Keratinocyte (primary cell): ENCODE measurements at regions not wholly inside any gene's neighbourhood (a gene's known extent, or its start where the extent isn't known, plus 50 kb on each side); places are given as distances from the start of the nearest gene placed in this dataset.

Source experiments
- DNase-seq: peaks from one replicate; pipeline ENCODE4 v3.0.0-alpha.2; 2011; ENCODE audit warnings: low read depth, missing footprints, low spot score
- FAIRE-seq: peaks from 2 replicates; lab custom pipeline; 2011; peaks lifted over from hg19 to GRCh38; lab: Jason Lieb, UNC
- H2AFZ ChIP-seq: 2 replicates; pipeline ENCODE4 v1.6.0; 2012; ENCODE audit warnings: low read length, control low read depth, inconsistent platforms; ENCODE audit not compliant: control insufficient read depth
- H3K27ac ChIP-seq: 2 replicates; pipeline ENCODE4 v1.5.1; 2011; ENCODE audit warnings: low read length; ENCODE audit not compliant: control insufficient read depth, insufficient read depth
- H3K27me3 ChIP-seq: 3 replicates; pipeline ENCODE4 v1.6.0; 2011; ENCODE audit warnings: low read length; ENCODE audit not compliant: control insufficient read depth, insufficient read depth; ENCODE audit errors: extremely low read depth
- H3K36me3 ChIP-seq, 2 experiments: 2 replicates in 1 of 2; 3 replicates in 1 of 2; pipeline ENCODE4 v1.5.1; 2011; ENCODE audit warnings: low read length in 2 of 2, mild to moderate bottlenecking in 1 of 2; ENCODE audit not compliant: control insufficient read depth in 2 of 2, insufficient read depth in 2 of 2; ENCODE audit errors: extremely low read depth in 1 of 2
- H3K4me1 ChIP-seq: 3 replicates; pipeline ENCODE4 v1.5.1; 2011; ENCODE audit warnings: low read length; ENCODE audit not compliant: control insufficient read depth, insufficient read depth; ENCODE audit errors: extremely low read depth
- H3K4me2 ChIP-seq: 3 replicates; pipeline ENCODE4 v1.6.0; 2011; ENCODE audit warnings: low read depth, low read length; ENCODE audit not compliant: control insufficient read depth, insufficient read depth; ENCODE audit errors: extremely low read depth
- H3K4me3 ChIP-seq, 3 experiments: fragments of 200-600 bp in 1 of 3; sonication (generic) in 1 of 3; 2 replicates in 2 of 3; 3 replicates in 1 of 3; pipeline ENCODE4 v1.5.1; 2011 to 2016; ENCODE audit warnings: low read length in 3 of 3, mild to moderate bottlenecking in 3 of 3, control low read depth in 2 of 3, inconsistent platforms in 1 of 3, low read depth in 1 of 3, mixed read lengths in 1 of 3, mixed run types in 1 of 3, moderate library complexity in 1 of 3; ENCODE audit not compliant: control insufficient read depth in 2 of 3, insufficient read depth in 2 of 3; ENCODE audit errors: extremely low read depth in 1 of 3
- H3K79me2 ChIP-seq: 2 replicates; pipeline ENCODE4 v1.6.0; 2012; ENCODE audit warnings: low read length; ENCODE audit not compliant: control insufficient read depth, insufficient read depth
- H3K9ac ChIP-seq: 3 replicates; pipeline ENCODE4 v1.6.0; 2011; ENCODE audit warnings: low read length; ENCODE audit not compliant: control insufficient read depth, insufficient read depth; ENCODE audit errors: extremely low read depth
- H3K9me1 ChIP-seq: 3 replicates; pipeline ENCODE4 v1.6.0; 2011; ENCODE audit warnings: low read length; ENCODE audit not compliant: control insufficient read depth, insufficient read depth; ENCODE audit errors: extremely low read depth
- H3K9me3 ChIP-seq: 2 replicates; pipeline ENCODE4 v1.5.1; 2012; ENCODE audit warnings: low read depth, low read length; ENCODE audit not compliant: control insufficient read depth
- H4K20me1 ChIP-seq: 3 replicates; pipeline ENCODE4 v1.6.0; 2011; ENCODE audit warnings: low read length; ENCODE audit not compliant: control insufficient read depth, insufficient read depth; ENCODE audit errors: extremely low read depth
- CTCF ChIP-seq, 3 experiments: IDR thresholded peaks in 1 of 3; conservative IDR thresholded peaks in 1 of 3; optimal IDR thresholded peaks in 1 of 3; 2 replicates in 2 of 3; 3 replicates in 1 of 3; pipeline versions ENCODE3 to v1.5.1; 2011; ENCODE audit warnings: low read length in 3 of 3, mild to moderate bottlenecking in 3 of 3, moderate library complexity in 2 of 3, control low read depth in 1 of 3, inconsistent platforms in 1 of 3; ENCODE audit not compliant: insufficient read depth in 2 of 3; ENCODE audit errors: extremely low read depth in 1 of 3
- EZH2 ChIP-seq: IDR thresholded peaks from one replicate; pipeline ENCODE4 v1.6.1; 2012; ENCODE audit warnings: inconsistent platforms, mild to moderate bottlenecking, low read length, moderate library complexity
- dilution Hi-C: fragments of 300-500 bp; cut with MboI; formaldehyde crosslinking; loops from one replicate; pipeline ENCODE4 v1.7.0; 2020; ENCODE audit warnings: low sequenced_read_pairs; ENCODE audit not compliant: extremely low pct_ligation_motif_present

DNA sequence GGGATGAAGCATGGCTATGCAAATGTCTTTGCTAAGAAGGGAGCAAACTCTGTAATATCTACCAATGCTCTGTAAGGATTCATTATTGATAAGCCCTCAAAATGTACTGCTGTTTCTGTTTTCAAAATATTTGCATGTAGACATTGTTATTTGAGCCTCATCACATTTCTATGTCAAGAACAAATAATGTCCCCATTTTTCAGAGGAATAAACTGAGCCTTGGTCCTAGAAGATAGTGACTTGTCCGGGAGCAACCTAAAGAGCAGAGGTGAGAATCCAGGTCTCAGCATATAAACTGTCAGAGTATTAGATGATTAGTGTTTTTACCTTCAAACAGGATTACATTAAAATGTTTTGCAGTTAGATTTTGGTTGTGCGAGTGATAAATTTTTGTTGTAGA lies 125.5 kb upstream of the SRRM4 start:
- H3K9me1 ChIP-seq, result no peaks in the 10 kb centered on the region
- dilution Hi-C loops, result no loop called here
- no peaks in the 10 kb centered on the region for H3K36me3 ChIP-seq
- FAIRE-seq (no peak), DNase-seq (no peak)
- no peaks in the 10 kb centered on the region for H3K9me3 ChIP-seq
- H3K27me3 ChIP-seq, result no peaks in the 10 kb centered on the region
- H3K4me1 ChIP-seq, result no peaks in the 10 kb centered on the region
- no peak overlapping the region for H2AFZ ChIP-seq
- H3K4me2 ChIP-seq, result no peak overlapping the region
- H3K27ac ChIP-seq, result no peak overlapping the region
- H3K4me3 ChIP-seq, result no peak overlapping the region
- H3K79me2 ChIP-seq, result no peaks in the 10 kb centered on the region
- no peak overlapping the region for H3K9ac ChIP-seq
- TF ChIP-seq EZH2, result no peak
- TF ChIP-seq CTCF (optimal IDR thresholded peaks at IDR 0.05 in 1 of 3, IDR thresholded peaks at IDR 0.05 in 1 of 3, conservative IDR thresholded peaks at IDR 0.05 in 1 of 3; ENCODE audit: extremely low read depth in 1 of 3, insufficient read depth in 2 of 3, low read length in 3 of 3), result no peak
- H4K20me1 ChIP-seq, result no peaks in the 10 kb centered on the region

- no peaks in the 10 kb centered on the region for H3K36me3 ChIP-seq
- no peak overlapping the region for H3K4me2 ChIP-seq
- no peak overlapping the region for H3K4me3 ChIP-seq
- dilution Hi-C loops, result no loop called here
- no peaks in the 10 kb centered on the region for H3K4me1 ChIP-seq
- no peak overlapping the region for H3K9ac ChIP-seq
- H3K79me2 ChIP-seq, result no peaks in the 10 kb centered on the region
- no peak overlapping the region for H3K27ac ChIP-seq
- TF ChIP-seq CTCF (optimal IDR thresholded peaks at IDR 0.05 in 1 of 3, IDR thresholded peaks at IDR 0.05 in 1 of 3, conservative IDR thresholded peaks at IDR 0.05 in 1 of 3; ENCODE audit: extremely low read depth in 1 of 3, insufficient read depth in 2 of 3, low read length in 3 of 3), result no peak
- no peak for TF ChIP-seq EZH2
- no peaks in the 10 kb centered on the region for H3K9me3 ChIP-seq
- no peak for FAIRE-seq
- no peaks in the 10 kb centered on the region for H4K20me1 ChIP-seq
- DNase-seq, result no peak
- no peaks in the 10 kb centered on the region for H3K27me3 ChIP-seq
- no peaks in the 10 kb centered on the region for H3K9me1 ChIP-seq
- H2AFZ ChIP-seq, result no peak overlapping the region
Measured at GRCh38 chr12:118866346-118866745, 115.0 kb upstream of the SRRM4 start.
